ENCODE measurements at regions not wholly inside any gene's neighbourhood (a gene's known extent, or its start where the extent isn't known, plus 50 kb on each side); places are given as distances from the start of the nearest gene placed in this dataset.

DNA sequence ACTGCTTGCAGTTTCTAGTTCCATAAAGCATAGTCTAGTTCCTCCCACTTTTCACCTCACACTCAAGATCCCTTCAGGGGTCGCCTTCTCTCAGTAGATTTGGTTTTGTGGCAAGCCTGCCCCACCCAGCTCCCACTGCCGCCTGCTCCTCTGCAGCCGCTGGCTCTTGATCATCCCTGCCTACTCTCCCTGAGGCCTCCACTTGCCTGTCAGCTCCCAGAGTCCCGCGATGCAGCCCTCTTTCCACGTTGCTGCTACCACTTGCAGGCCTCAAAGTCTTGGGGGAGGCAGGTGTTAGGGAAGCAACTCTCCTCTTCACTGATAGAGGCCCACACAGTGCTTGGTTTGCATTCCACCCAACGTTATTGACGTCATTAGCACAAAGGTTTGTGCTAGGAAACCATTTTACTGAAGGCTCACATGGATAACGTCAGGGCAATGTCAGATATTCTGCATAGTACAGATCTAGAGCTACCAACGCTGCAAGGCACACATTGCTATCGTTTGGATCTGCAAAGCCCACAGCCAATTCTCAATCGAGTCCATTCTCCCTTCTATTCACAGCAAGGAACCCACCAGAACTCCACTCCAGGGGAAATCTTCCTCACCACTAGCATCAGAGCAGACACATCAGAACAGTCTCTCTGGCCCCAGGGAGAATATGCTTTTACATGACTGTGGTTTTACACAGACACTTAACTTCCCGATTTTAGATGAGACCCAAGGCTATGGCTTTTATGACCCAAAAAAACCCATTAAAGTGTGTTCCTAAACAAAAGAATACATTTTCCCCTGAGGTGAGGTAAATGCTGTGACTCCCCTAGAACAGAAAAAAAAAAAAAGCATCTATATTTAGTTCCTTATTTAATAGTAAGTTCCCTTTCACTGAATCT lies 519.5 kb upstream of the CAMK1G start:
- DNase-seq (ENCODE audit: low spot score) = no peak

DNA sequence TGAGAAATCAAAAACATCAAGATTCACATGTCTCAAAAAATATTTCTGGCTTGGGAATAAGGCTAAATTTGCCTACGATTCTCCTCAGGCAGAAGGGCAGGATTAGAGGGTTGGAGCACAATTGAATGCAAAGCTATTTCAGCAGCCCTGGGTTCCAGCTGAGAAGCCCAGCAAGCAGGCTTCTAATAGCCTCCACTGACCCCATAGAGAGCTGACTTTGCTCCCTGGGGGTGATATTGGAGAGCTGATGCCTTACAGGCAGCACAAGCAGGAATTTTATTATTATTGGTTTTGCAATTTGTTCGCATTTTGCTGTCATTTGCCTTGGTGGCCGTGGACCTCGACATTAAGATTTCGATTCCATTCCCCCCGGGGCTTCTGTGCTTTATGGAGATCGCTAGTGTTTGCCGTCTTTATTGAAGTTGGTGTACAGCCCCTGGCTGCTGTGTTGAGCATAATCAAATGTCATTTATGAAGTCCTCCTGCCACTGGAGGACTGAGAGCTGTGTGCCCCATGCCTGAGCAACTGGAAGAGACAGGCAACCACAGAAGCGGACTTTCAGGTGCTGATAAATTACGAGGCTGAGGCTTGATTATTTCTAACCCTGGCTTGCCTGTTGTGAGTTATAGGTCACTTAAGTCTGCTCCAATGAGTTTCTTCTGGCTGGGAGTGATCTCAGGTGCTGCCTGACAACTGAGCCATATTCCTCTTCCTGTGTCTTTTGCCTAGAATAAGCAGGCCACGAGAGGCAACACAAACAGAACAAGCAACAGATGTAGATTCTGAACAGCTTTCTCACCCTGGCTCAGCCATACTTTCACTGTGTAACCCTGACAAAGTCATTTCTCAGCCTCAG lies 518.4 kb upstream of the CAMK1G start:
- no peak for DNase-seq (ENCODE audit: low spot score)

DNA sequence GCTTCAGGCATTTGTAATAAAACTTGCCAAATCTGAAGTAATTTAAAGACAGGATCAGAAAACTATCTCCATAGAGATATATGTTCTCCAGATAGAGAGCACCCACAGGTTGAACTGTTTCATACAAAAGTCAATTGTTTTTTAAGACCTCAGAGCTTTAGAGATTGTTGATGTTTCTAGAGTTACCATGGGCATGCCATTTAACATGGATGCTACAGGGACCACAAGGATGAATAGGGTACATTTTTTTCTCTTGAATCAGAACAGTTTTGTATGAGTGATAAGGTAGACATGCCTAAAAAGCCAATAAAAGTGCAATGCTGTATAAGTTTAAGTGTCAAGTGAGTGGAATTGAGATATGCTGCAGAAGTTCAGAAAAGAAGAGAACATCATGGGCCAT lies 511.0 kb upstream of the CAMK1G start:
- DNase-seq (ENCODE audit: low spot score) = no peak

DNA sequence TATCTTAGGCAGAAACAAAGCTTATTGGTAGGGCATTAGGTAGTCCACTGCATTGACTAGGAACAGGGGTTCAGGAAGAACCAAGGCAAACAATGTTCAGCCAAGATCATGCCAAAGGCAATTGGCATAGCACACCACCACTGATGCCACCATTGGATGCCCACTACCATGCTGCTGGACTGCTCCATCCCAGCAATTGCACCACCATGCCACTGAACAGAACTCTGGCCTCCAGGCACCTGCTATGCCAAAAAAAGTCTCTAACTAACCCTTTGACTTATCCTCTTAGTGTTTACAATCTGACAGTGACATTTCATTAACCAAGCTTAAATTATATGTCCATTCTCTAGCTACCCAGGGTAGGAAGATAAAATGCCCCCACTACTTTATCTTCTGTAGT lies 509.6 kb upstream of the CAMK1G start:
- no peak for DNase-seq (ENCODE audit: low spot score)

DNA sequence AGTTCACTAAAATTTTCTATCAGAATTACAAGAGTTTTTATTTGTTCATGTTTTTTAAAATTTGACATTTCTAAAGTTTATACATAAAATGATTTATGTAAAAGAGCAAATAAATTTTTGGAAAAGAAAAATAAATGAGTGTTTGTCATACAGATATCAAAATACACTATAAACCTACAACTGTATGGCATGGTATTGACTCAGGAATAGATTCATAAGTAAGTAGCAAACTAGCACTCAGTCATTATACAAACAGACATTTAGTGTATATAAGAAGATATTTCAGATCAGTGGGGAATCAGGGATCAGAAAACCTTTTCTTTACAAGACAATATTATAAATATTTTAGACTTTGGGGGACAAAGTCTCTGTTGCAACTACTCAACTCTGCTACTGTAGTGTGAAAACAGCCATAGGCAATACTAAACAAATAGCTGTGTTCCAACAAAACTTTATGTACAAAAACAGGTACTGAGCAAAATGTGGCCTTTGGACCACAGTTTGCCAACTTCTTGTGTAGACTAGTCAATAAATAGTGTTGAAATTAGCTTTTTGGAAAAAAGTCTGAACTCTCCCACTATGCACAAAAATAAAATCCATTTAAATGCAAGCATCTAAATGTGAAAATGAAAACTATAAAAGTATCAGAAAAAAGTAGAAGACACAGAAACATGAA lies 508.8 kb upstream of the CAMK1G start:
- no peak for DNase-seq (ENCODE audit: low spot score)

DNA sequence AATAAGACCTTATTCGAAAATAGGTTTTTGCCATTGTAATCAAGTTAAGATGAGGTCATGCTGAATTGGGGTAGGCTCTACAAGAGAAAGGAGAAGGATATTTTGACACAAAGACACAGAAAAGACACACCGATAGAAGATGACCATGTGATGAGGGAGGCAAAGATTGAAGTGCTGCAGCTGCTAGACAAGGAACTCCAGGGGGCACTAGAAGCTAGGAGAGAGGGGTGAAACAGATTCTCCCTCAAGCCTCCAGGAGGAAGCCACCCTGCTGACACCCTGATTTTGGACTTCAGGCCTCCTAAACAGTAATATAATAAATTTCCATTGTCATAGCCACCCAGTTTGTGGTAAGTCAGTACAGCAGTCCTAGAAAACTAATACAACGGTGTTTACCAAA lies 506.8 kb upstream of the CAMK1G start:
- DNase-seq (ENCODE audit: low spot score) = no peak

DNA sequence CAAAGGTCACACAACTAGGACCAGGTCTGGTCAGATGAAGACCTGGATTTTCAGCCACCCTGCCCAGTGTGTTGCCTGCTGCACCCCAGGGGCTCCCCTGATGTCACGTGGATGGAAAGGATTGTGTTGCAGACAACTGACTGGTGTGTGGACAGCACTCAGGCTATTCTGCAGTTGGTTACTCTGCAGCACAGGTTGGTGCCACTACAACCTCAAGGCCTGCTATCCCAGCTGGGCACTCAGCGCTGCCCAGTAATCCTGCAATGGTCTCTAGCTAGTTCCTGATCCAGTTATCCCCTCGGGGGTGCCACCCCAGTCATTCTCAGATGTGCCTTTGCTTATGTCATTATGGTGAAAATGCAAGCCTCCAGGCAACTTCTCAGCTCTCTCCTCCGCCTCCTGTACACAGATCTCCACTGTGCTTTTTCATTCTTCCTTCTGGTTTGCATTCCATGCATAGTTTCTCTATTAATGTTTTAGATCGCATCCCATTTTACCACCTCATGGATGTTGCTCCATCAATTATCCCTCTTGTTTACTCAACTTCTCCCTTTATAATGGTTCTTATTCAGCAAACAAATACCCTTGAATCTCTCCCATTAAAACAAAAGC lies 503.2 kb upstream of the CAMK1G start:
- DNase-seq (ENCODE audit: low spot score) = no peak

DNA sequence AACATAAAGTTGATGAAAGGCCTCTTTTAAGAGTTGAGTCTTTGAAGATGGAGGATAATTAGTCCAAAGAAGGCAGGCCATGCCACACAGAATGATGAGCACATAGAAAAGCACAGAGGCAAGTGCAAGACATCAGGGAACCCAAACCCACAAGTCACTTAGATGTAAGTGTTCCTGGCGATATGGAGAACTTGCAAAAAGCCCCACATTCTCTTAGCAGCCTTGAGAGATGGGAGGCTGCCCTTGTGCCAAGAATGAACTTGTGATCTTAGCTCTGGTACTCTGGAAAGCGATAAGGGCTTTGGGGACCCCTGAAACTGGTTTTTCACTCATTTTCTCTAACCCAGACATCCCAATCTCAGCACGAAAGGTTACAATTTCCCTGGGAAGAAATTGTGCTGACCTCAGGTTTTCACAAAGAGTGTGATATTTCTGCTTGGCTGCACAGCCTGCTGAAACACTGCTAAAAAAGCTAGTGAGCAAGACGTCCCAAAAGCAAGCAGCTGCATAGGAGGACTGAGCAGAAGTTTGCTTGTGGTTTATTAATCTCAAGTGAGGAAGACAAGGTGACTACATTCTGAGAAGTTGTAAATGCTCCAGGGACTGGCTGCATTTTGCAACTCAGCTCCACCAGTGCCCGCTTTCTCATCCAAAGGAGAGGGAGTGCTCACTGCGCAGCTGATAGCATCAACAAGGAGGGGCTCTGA lies 496.9 kb upstream of the CAMK1G start:
- no peak for DNase-seq (ENCODE audit: low spot score)

DNA sequence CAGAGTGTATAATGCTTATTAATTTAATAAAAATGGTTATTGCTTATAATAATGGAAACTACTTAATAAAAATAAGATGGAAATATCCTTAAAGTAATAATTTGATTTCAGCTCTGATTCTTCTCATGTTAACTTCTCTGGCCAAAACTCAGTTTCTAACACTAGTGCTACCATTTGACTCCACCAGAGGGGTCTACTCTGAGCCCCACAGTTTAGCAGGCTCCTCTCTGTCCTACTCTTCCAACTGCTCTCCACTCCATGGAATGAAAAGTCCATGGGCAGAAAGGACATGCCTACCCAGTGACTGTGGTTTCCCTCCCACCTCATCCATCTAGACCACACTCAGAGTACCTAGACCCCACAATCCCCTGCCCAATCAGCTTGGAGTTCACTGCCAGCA lies 489.1 kb upstream of the CAMK1G start:
- DNase-seq (ENCODE audit: low spot score) = no peak

DNA sequence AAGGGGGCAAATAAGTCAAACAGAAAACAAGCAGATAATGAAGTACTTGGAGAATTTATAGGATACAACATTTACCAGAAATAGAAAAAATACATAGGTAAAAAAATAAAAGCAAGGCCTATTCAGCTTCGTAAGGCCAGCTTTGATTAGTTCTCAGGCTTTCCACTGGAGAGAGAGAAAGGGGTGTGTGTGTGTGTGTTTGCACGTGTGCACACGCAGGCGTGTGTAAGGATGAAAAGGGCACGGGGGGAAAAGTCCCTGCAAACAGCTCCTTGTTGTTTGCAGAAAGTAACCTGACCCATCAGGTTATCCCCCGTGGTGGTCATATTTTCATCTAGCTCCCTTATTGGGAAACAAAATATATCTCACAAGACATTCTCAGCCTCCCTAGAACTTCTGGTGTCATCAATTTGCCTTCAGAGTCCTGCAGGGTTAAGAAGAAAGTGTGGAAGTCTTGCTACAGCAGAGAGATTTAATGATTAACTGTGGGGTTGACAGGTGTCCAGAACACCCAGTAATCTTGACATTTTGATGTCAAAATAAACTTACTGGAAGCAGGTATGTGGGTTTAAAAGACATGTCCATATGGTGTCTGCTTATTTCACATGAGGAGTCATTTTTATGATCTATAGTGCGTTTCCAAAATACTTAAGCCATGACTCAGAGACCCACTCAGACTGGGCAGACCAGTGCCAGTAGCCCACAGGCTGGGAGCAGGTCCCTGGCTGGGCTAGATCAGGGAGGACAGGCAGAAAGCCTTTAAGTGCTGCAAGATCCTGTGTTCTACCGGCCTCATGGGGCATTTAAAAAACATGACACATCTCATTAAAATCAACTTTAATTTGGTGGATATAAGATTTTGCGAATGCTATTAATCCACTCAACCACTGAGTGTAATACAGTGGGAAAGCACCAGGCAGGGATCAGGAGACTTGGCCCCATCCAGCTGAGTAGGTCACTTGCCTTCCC lies 487.6 kb upstream of the CAMK1G start:
- DNase-seq (ENCODE audit: low spot score) = no peak

DNA sequence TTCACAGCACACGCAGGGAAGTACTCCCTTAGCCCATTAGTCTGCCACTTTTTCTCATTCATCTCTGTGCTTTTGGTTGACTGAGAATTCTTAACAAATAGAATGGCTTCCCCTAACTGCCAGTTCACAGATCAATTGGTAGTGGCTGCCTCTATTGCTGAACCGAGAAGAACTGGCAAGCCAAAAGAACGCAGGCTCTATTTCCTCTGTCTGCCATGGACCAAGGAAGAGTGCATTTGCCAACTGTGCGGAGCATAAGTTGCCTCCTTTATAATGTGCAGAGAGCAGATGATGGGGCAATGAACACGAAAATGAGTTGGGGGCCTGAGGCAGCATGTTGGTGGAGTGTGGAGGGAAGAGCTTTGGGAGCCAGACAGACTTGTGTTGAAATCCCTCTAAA lies 483.1 kb upstream of the CAMK1G start:
- no peak for DNase-seq (ENCODE audit: low spot score)

DNA sequence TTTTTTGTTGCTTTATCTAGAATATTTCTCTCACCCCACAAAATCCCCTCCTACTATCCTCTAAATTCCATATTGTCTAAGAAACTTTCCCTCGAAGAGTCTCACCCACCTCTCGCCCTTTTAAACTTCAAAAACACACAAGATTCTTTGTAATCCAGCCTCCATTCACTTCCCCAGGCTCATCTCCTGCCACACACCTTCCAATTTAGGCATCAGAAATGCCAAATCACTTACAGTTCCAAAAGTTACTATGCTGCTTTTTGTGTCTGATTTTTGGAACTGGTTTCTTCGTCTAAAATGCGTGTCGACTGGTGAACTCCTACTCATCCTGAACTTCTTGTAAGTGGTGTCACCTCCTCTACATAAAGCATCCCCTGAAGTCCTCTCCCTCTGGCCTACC lies 482.4 kb upstream of the CAMK1G start:
- no peak for DNase-seq (ENCODE audit: low spot score)

DNA sequence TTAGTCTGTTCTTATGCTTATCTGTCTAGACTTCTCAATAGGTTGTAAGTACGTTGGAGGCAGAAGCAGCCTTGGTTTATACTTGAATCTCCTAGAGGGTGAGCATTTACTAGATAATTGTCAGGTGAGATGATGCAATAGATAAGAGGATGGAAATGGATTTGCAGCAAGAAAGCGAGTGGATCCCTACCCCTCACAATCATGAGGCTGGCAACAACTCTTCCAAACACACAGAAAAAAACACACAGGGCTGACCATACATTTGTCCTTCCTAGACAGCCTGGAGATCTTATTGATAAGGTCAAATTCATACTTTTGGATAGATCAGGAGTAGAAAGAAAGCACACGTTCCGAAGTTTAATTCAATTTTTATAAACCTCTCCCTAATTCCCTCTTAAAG lies 481.4 kb upstream of the CAMK1G start:
- no peak for DNase-seq (ENCODE audit: low spot score)

DNA sequence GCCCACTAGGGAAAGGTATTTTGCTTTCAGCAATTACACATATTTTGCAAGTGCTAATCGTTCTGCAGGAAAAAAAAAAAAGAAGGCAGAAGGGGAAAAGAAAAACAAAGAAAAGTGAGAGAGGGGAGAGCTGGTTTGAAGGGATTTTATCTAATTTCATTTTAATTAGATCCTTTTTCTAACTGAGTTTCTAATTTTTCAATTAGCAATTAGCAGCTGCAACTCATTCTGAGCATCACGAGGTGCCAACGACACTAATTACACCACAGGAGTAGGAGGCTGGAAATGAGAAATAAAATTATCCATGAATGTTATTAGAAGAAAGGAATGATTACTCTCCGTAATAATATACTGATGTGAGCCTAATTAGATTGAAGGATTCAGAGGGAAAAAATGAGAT lies 481.0 kb upstream of the CAMK1G start:
- DNase-seq (ENCODE audit: low spot score) = no peak

DNA sequence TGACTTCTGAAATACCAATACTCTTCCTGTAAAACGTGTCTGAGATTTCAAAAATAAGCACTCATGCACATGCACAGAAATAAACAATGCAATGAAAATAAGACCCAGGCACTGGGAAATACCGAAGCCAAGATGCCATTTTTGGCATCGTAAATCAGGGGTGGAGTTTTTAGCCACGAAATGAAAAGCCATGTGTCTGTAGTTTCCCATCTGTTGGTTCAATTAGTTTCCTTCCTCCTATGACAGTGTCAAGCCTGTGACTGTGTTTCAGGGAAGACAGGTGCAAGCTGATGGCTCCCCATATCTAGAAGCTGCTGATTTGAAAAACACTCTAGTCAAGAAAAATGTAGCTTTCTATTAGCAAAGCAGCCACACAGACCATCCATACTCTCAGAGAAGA lies 480.4 kb upstream of the CAMK1G start:
- DNase-seq (ENCODE audit: low spot score) = no peak

DNA sequence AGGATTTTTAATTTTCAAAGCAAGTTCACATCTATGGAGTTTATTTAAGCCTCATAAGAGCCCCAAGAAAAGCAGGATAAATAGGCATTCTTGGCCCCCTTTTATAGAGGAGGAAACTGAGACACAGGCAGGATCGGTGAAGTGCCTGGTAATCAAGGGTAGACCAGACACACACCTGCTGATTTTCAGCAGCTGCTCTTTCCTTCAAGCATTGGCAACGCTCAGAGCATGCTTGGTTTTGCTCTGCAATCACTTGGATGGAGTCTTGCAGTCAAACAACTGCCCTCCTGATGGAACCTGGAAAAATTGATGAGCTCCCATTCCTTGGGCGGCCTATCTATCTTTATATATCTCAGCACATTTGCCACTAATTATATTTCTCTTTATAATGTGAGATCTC lies 478.9 kb upstream of the CAMK1G start:
- no peak for DNase-seq (ENCODE audit: low spot score)

DNA sequence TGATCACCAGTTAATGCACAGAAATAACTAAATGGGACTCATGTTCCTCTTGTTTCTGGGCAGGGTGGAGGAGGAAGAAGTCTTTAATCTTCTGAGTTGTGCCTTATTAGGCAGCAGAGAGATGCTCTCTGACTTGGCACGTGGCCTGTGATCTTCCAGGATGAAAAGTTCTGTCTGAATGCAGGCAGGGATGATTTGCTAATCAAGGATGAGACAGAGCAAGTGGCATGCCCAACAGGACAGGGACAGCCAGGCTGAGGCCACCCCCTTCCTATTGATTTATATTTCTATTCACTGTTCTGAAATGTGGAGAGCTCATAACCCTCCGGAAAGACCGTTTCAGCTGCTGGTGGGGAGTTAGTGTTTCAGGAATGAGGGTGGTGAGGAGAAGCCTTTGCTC lies 477.8 kb upstream of the CAMK1G start:
- DNase-seq (ENCODE audit: low spot score) = no peak

DNA sequence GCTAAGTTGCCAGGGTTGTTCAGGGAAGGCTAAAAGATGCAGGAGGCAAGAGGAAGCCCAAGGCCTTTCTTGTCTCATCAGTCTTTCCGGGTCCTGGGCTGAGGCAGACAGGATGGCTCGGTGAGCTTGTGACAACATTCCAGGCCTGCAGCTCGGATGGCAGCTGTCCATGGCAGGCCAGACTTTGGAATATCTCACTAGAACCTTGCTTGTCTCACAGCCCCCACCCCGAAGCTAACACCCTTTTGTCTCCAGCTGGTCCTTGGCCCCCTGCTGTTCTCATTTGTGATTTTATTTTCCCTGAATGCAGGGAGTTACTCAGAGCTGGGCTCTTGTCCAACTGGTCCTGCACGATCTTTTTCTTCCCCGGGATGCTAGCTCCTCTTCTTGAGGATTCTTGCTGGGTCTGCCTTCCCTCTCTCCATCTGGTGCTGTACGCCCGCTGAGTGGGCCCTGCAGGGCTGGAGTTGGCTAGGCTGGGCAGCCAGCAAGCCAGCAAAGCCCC lies 477.2 kb upstream of the CAMK1G start:
- no peak for DNase-seq (ENCODE audit: low spot score)

DNA sequence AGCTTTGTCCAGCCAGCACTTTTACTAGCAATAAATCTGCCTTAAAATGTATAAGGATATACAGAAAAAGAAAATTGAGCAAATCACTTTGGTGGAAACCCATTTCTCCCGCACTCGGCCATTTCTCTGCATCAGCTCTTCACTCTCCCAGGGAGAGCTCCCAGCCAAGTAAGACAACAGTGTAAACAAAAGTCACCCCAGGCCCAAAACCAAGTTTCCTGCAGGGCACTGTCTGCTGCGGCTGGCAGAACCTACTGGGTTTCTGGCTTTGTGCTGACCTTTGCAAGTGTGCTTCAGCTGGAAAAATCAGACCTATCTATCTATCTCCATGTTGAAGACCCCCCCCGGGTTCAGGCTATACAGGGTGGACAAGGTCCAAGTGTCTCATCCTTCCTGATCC lies 476.7 kb upstream of the CAMK1G start:
- DNase-seq (ENCODE audit: low spot score) = no peak

DNA sequence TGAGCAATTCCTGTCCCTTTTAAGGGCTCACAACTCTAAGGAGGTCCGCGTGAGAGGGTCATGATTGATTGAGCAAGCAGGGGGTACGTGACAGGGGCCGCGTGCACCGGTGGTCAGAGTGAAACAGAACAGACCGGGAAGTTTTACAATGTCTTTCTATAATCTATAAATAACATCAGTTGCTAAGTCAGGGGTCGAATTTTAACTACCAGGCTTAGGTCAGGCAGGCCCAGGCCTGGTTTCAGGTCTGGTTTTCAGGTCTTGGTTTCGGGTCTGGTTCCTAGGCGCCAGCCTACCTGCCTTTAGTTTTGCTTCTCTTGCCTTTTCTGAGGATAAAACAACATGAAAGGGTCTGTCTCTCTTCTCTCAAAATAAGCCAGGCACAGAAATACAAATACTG lies 476.0 kb upstream of the CAMK1G start:
- no peak for DNase-seq (ENCODE audit: low spot score)
